ENCODE measurements at regions not wholly inside any gene's neighbourhood (a gene's known extent, or its start where the extent isn't known, plus 50 kb on each side); places are given as distances from the start of the nearest gene placed in this dataset.

DNA sequence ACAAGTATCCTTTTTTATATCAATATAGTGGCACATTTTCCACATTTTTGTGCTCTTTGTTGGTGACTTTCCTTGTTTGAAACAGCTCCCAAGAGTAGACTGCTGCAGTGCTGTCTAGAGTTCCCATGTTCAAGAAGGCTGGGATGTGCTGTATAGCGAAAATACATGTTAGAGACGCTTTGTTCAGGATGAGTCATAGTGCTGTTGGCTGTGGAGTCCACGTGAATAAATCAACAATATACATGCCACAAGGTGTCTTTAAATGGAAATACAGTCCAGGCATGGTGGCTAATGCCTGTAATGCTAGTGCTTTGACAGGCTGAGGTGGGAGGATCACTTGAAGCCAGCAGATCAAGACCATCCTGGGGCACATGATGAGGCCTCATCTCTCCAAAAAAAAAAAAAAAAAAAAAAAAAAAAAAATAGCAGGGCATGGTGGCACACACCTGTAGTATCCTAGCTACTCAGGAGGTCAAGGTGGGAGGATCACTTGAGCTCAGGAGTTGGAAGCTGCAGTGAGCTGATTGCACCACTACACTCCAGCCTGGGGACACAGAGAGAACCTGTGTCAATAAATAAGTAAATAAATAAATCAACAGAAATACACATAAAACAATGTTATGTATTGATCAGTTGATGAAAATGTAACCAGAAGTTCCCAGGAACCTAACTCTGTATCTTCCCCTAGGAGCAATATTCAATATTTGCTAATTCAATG, 256.8 kb upstream of the STS start:
- no peak overlapping the region for H3K4me3 ChIP-seq
- H3K9me3 ChIP-seq: no peaks in the 10 kb centered on the region
- DNase-seq (ENCODE audit: low spot score in 2 of 2): no peak
- intact Hi-C loops (cut with DNase I; ENCODE audit: low total_unique reads): loop anchor here (10.0 kb wide), 1 partner anchor 894 kb away; no protein-coding TSS in a partner anchor
- H3K4me1 ChIP-seq: no peaks in the 10 kb centered on the region
- no peaks in the 10 kb centered on the region for H3K36me3 ChIP-seq
- H3K27ac ChIP-seq: no peak overlapping the region
- no peaks in the 10 kb centered on the region for H3K27me3 ChIP-seq
- TF ChIP-seq, protein P1, sequence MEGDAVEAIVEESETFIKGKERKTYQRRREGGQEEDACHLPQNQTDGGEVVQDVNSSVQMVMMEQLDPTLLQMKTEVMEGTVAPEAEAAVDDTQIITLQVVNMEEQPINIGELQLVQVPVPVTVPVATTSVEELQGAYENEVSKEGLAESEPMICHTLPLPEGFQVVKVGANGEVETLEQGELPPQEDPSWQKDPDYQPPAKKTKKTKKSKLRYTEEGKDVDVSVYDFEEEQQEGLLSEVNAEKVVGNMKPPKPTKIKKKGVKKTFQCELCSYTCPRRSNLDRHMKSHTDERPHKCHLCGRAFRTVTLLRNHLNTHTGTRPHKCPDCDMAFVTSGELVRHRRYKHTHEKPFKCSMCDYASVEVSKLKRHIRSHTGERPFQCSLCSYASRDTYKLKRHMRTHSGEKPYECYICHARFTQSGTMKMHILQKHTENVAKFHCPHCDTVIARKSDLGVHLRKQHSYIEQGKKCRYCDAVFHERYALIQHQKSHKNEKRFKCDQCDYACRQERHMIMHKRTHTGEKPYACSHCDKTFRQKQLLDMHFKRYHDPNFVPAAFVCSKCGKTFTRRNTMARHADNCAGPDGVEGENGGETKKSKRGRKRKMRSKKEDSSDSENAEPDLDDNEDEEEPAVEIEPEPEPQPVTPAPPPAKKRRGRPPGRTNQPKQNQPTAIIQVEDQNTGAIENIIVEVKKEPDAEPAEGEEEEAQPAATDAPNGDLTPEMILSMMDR (IDR thresholded peaks at IDR 0.05): no peak
- TF ChIP-seq POLR2AphosphoS5 (IDR thresholded peaks at IDR 0.05): no peak
- no peak for TF ChIP-seq POLR2A (IDR thresholded peaks at IDR 0.05)

- no peaks in the 10 kb centered on the region for H3K9me3 ChIP-seq
- intact Hi-C loops (cut with DNase I; ENCODE audit: low total_unique reads): no loop called here
- no peak for TF ChIP-seq POLR2A (IDR thresholded peaks at IDR 0.05)
- TF ChIP-seq, protein P1 (IDR thresholded peaks at IDR 0.05): no peak
- TF ChIP-seq POLR2AphosphoS5 (IDR thresholded peaks at IDR 0.05): no peak
- H3K36me3 ChIP-seq: no peaks in the 10 kb centered on the region
- DNase-seq (ENCODE audit: low spot score in 2 of 2): no peak
- H3K4me3 ChIP-seq: no peak overlapping the region
- no peak overlapping the region for H3K27ac ChIP-seq
- no peaks in the 10 kb centered on the region for H3K27me3 ChIP-seq
- H3K4me1 ChIP-seq: no peaks in the 10 kb centered on the region
Observed at GRCh38 chrX:6885909-6886308, 261.6 kb upstream of the STS start.

DNA sequence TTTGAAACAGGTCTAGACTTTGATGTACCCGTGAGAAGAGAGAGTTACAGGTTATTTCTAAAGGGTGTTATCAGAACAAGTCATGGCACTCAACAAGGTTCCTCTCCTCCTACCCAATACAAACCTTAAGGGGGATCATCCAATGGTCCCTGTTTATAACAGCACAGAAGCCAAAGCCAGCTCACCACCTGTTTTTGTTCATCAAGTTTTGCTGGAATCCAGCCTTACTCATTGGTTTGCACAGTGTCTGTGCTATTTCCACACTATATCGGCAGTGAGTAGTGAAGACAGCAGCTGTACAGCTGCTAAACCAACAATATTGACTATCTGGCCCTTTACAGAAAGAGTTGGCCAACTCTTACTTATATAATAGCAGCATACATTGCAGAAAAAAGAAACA, 262.1 kb upstream of the STS start:
- DNase-seq (ENCODE audit: low spot score in 2 of 2): no peak
- intact Hi-C loops (cut with DNase I; ENCODE audit: low total_unique reads): no loop called here
- TF ChIP-seq POLR2A (IDR thresholded peaks at IDR 0.05): no peak
- TF ChIP-seq, protein P1 (IDR thresholded peaks at IDR 0.05): no peak
- no peak for TF ChIP-seq POLR2AphosphoS5 (IDR thresholded peaks at IDR 0.05)
- H3K27me3 ChIP-seq: no peaks in the 10 kb centered on the region
- no peaks in the 10 kb centered on the region for H3K9me3 ChIP-seq
- no peak overlapping the region for H3K4me3 ChIP-seq
- no peaks in the 10 kb centered on the region for H3K36me3 ChIP-seq
- H3K27ac ChIP-seq: no peak overlapping the region
- H3K4me1 ChIP-seq: no peaks in the 10 kb centered on the region

DNA sequence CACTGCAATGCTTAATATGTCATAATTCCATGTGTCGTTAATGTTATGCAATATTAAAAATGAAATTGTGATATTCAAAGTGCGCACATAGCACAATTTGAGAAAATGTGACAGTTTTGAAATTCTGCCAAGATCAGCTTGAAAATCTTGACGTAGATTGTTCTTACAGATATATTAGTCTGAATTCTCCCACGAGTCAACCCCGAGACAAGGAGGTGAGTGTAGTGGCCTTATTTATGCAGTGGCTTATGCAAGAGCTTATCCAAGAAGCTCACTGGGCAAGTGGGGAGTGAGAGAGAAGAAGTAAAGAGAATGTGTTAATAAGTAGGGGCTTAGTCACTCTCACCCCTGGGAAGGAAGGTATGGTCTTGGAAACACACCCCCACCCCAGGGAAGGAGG, 286.1 kb upstream of the STS start:
- no peak overlapping the region for H3K27ac ChIP-seq
- peaks cover 0 to 15% of the 10 kb centered on the region in 2 donors for H3K9me3 ChIP-seq
- no peaks in the 10 kb centered on the region for H3K27me3 ChIP-seq
- no peak for DNase-seq (ENCODE audit: low spot score in 2 of 2)
- intact Hi-C loops (cut with DNase I; ENCODE audit: low total_unique reads): no loop called here
- TF ChIP-seq, protein P1 (IDR thresholded peaks at IDR 0.05): no peak
- TF ChIP-seq POLR2AphosphoS5 (IDR thresholded peaks at IDR 0.05) (no peak), POLR2A (IDR thresholded peaks at IDR 0.05) (no peak)
- no peaks in the 10 kb centered on the region for H3K4me1 ChIP-seq
- H3K36me3 ChIP-seq: no peaks in the 10 kb centered on the region
- H3K4me3 ChIP-seq: no peak overlapping the region

GRCh38 chrX:6857749-6858148, 289.8 kb upstream of the STS start:
- Histone ChIP-seq H3K27ac (no peak overlapping the region), H3K4me3 (no peak overlapping the region), H3K9me3 (peaks cover 0 to 13% of the 10 kb centered on the region in 2 donors), H3K4me1 (no peaks in the 10 kb centered on the region), H3K36me3 (no peaks in the 10 kb centered on the region), H3K27me3 (no peaks in the 10 kb centered on the region)
- no peak for DNase-seq (ENCODE audit: low spot score in 2 of 2)
- intact Hi-C loops (cut with DNase I; ENCODE audit: low total_unique reads): no loop called here
- TF ChIP-seq, protein P1 (IDR thresholded peaks at IDR 0.05): no peak
- TF ChIP-seq POLR2AphosphoS5 (IDR thresholded peaks at IDR 0.05) (no peak), POLR2A (IDR thresholded peaks at IDR 0.05) (no peak)
